ENCODE measurements at regions not wholly inside any gene's neighbourhood (a gene's known extent, or its start where the extent isn't known, plus 50 kb on each side); places are given as distances from the start of the nearest gene placed in this dataset.

- no peaks in the 10 kb centered on the region for H3K9me3 ChIP-seq (ENCODE audit: control insufficient read depth, insufficient read depth, low read depth, low read length)
- no peak overlapping the region for H3K4me3 ChIP-seq (ENCODE audit: low read depth, low read length)
- H3K36me3 ChIP-seq (ENCODE audit: control insufficient read depth in 2 of 2, insufficient read depth in 1 of 2, low read length in 2 of 2) = no peaks in the 10 kb centered on the region
- CTCF ChIA-PET = interaction anchor here (0.5 kb wide), 1 partner anchor 1014 kb away, joined by 3 read pairs; no protein-coding TSS in a partner anchor
- POLR2A ChIA-PET = no interaction called here
- H3K27ac ChIP-seq (ENCODE audit: extremely low read depth, low read depth, low read length) = no peak overlapping the region
- no peak for TF ChIP-seq ZNF510 (tag by site-specific recombination; IDR thresholded peaks at IDR 0.05; ENCODE audit: insufficient replicate concordance)
- no peaks in the 10 kb centered on the region for H3K4me1 ChIP-seq (ENCODE audit: control insufficient read depth, insufficient read depth, low read length)
Measured at GRCh38 chr4:116866106-116866505, 219.3 kb downstream of the TRAM1L1 start.

GRCh38 chr4:116862592-116862991 is 222.8 kb downstream of the TRAM1L1 start:
- TF ChIP-seq ZFP41 (tag by site-specific recombination; IDR thresholded peaks at IDR 0.05; ENCODE audit: borderline replicate concordance) = no peak
- TF ChIP-seq ZNF529 (tag by site-specific recombination; IDR thresholded peaks at IDR 0.05; ENCODE audit: insufficient replicate concordance) = no peak
- TF ChIP-seq ZXDB (tag by site-specific recombination; IDR thresholded peaks at IDR 0.05) = no peak
- no peak for TF ChIP-seq ZNF169 (tag by site-specific recombination; IDR thresholded peaks at IDR 0.05)
- no peak for TF ChIP-seq ZNF19 (tag by site-specific recombination; IDR thresholded peaks at IDR 0.05; ENCODE audit: low read depth)
- TF ChIP-seq ZNF394 (tag by site-specific recombination; IDR thresholded peaks at IDR 0.05; ENCODE audit: borderline replicate concordance) = no peak
- TF ChIP-seq GLIS1 (tag by site-specific recombination; IDR thresholded peaks at IDR 0.05) = no peak
- no peak for TF ChIP-seq ZNF677 (tag by site-specific recombination; IDR thresholded peaks at IDR 0.05)
- TF ChIP-seq ZNF530 (tag by site-specific recombination; IDR thresholded peaks at IDR 0.05; ENCODE audit: low read depth) = no peak
- TF ChIP-seq REPIN1 (tag by site-specific recombination; IDR thresholded peaks at IDR 0.05; ENCODE audit: low read depth) = no peak
- TF ChIP-seq SP3 (tag by site-specific recombination; IDR thresholded peaks at IDR 0.05) = no peak
- TF ChIP-seq ZSCAN16 (tag by site-specific recombination; IDR thresholded peaks at IDR 0.05) = no peak
- TF ChIP-seq ZNF350 (tag by site-specific recombination; IDR thresholded peaks at IDR 0.05) = no peak
- no peak for TF ChIP-seq ZNF626 (tag by site-specific recombination; IDR thresholded peaks at IDR 0.05)
- Histone ChIP-seq H3K9me3 (ENCODE audit: control insufficient read depth, insufficient read depth, low read depth, low read length) (no peaks in the 10 kb centered on the region), H3K27ac (ENCODE audit: extremely low read depth, low read depth, low read length) (no peak overlapping the region), H3K36me3 (ENCODE audit: control insufficient read depth in 2 of 2, insufficient read depth in 1 of 2, low read length in 2 of 2) (no peaks in the 10 kb centered on the region), H3K4me1 (ENCODE audit: control insufficient read depth, insufficient read depth, low read length) (no peaks in the 10 kb centered on the region), H3K4me3 (ENCODE audit: low read depth, low read length) (no peak overlapping the region)
- ChIA-PET CTCF (interaction anchor here (0.7 kb wide), 1 partner anchor 115 kb away, joined by 4 read pairs; no protein-coding TSS in a partner anchor), POLR2A (no interaction called here)

- H3K4me1 ChIP-seq (ENCODE audit: control insufficient read depth, insufficient read depth, low read length) = no peaks in the 10 kb centered on the region
- H3K4me3 ChIP-seq (ENCODE audit: low read depth, low read length) = no peak overlapping the region
- H3K27ac ChIP-seq (ENCODE audit: extremely low read depth, low read depth, low read length) = no peak overlapping the region
- ChIA-PET CTCF (no interaction called here), POLR2A (no interaction called here)
- H3K36me3 ChIP-seq (ENCODE audit: control insufficient read depth in 2 of 2, insufficient read depth in 1 of 2, low read length in 2 of 2) = no peaks in the 10 kb centered on the region
- no peaks in the 10 kb centered on the region for H3K9me3 ChIP-seq (ENCODE audit: control insufficient read depth, insufficient read depth, low read depth, low read length)
- TF ChIP-seq ZNF510 (tag by site-specific recombination; IDR thresholded peaks at IDR 0.05; ENCODE audit: insufficient replicate concordance) (no peak), ZNF596 (tag by site-specific recombination; IDR thresholded peaks at IDR 0.05) (no peak), ZNF148 (tag by site-specific recombination; IDR thresholded peaks at IDR 0.05; ENCODE audit: borderline replicate concordance) (no peak), ZNF302 (tag by site-specific recombination; IDR thresholded peaks at IDR 0.05; ENCODE audit: low read depth) (no peak), ZNF214 (tag by site-specific recombination; IDR thresholded peaks at IDR 0.05; ENCODE audit: borderline replicate concordance) (no peak), ZNF114 (tag by site-specific recombination; IDR thresholded peaks at IDR 0.05) (no peak), ZNF266 (tag by site-specific recombination; IDR thresholded peaks at IDR 0.05; ENCODE audit: low read depth) (no peak), GLI2 (tag by site-specific recombination; IDR thresholded peaks at IDR 0.05; ENCODE audit: borderline replicate concordance, low read depth) (no peak), KLF8 (tag by site-specific recombination; IDR thresholded peaks at IDR 0.05) (no peak), EGR2 (tag by site-specific recombination; IDR thresholded peaks at IDR 0.05; ENCODE audit: low read depth) (no peak), SALL2 (tag by site-specific recombination; IDR thresholded peaks at IDR 0.05; ENCODE audit: borderline replicate concordance) (no peak), BCL11B (tag by site-specific recombination; IDR thresholded peaks at IDR 0.05; ENCODE audit: low read depth) (no peak), ZNF112 (tag by site-specific recombination; IDR thresholded peaks at IDR 0.05) (no peak)
Measured at GRCh38 chr4:116860891-116861290, 224.5 kb downstream of the TRAM1L1 start.
